ENCODE measurements at regions not wholly inside any gene's neighbourhood (a gene's known extent, or its start where the extent isn't known, plus 50 kb on each side); places are given as distances from the start of the nearest gene placed in this dataset.
"Not testable (repeated sequence)": the region's sequence is repeated elsewhere in the genome, so short reads cannot be mapped to it uniquely, and the experiment has no call there.

DNA sequence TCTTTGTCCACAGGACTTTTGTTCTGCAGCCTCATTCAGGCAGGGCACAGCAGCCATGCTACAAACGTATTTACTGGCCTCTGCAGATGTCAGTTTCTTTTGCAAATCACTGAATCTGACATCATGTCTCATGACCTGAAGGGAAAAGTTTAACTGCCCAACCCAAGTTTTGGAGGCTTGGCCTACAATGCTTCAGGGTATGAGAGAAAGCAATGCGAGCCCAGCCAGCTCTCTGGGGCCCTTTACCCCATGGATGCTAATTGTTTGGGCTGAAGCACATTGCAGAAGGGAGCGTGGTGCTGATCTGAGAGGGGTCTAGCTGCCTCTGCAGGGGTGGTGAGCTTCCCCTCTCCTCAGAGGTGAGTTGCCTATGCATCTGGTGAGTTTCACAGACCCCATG, 179.9 kb upstream of the CXCL12 start:
- DNase-seq (ENCODE audit: low read depth): no peak

DNA sequence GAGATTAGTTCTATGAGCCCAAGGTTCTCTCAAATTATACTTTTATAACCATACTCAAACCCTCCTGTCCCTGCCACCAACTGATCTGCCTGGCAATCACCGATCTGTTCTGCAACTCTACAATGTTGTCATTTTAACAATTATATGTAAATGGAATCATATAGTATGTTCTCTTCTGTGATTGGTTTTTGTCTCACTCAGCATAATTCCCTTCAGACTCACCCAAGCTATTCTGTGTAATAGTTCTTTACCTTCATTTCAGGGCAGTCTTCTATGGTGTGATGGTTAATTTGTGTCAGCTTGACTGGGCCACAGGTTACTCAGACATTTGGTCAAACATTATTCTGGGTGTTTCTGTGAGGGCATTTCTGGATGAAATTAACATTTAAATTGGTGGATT, 181.9 kb upstream of the CXCL12 start:
- no peak for DNase-seq (ENCODE audit: low read depth)

GRCh38 chr10:44567471-44567870, 182.6 kb upstream of the CXCL12 start:
- DNase-seq (ENCODE audit: low read depth): no peak

GRCh38 chr10:44569193-44570091, 184.5 kb upstream of the CXCL12 start:
- peak; percentile 30 for DNase-seq (ENCODE audit: low read depth)

DNA sequence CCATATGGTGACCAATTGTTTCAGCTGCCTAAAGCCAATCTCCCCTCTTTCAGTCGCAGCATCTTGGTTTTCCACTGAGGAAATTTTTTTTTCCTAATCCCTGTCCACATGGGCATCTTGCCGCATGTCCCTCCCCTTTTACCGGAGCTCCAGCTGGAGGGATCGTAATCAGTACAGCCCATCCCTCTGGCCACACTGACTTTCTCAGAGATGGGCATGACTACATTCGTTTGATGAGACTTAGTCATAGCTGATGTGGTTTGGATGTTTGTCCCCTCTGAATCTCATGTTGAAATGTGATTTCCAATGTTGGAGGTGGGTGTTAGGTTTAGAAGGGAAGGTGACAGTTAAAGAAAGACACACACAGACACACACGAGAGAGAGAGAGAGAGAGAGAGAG, 186.8 kb upstream of the CXCL12 start:
- peak; percentile 22 for DNase-seq (ENCODE audit: low read depth)

- DNase-seq (ENCODE audit: low read depth): no peak
Measured at GRCh38 chr10:44572146-44572545, 187.2 kb upstream of the CXCL12 start.

- DNase-seq (ENCODE audit: low read depth): peak; percentile 50
Measured at GRCh38 chr10:44573821-44574220, 188.9 kb upstream of the CXCL12 start.

DNA sequence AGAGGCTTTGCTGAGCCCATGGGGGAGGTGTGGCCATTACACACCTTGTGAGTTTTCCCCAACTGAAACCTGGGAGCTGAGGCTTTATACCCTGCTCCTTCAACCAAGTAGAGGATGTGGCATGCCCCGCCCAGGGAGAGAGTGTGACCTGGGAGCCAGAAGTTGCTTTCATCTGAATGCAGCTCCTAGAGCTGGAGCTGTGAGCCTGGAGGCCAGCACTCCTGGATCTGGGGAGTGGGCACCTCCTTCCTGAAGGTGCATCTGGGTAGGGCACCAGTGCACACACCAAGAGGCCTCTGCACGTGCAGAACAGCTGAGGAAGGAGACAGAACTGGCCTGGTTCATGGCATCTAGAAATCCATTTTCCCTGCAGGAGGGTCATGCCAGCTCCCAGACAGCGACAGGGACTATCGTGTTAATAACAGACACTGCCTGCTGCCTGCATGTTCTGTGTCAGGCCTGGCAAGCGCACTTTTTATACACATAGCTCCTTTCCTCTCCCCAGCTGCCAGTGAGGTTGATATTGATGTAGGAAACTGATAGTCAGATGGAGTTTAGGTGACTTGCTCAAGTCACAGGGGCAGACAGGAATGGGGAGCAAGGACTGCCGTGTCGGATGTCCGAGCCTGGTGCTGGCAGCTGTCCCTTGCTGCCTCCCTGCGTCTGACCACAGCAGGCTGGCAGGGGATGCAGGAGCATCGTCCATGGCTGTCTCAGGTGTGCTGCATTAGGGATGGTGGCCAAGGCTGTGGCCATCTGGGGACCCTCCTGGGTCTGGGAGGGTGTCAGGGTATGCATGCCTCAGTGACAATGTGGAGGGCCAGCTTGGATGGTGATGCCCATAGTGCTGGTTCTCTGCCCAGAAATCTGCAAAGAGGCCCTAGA, 189.9 kb upstream of the CXCL12 start:
- DNase-seq (ENCODE audit: low read depth): no peak

GRCh38 chr10:44575601-44576380, 190.9 kb upstream of the CXCL12 start:
- no peak for DNase-seq (ENCODE audit: low read depth)

- no peak for DNase-seq (ENCODE audit: low read depth)
Measured at GRCh38 chr10:44576702-44577191, 191.8 kb upstream of the CXCL12 start.

- DNase-seq (ENCODE audit: low read depth): no peak
Measured at GRCh38 chr10:44577533-44577932, 192.6 kb upstream of the CXCL12 start.

DNA sequence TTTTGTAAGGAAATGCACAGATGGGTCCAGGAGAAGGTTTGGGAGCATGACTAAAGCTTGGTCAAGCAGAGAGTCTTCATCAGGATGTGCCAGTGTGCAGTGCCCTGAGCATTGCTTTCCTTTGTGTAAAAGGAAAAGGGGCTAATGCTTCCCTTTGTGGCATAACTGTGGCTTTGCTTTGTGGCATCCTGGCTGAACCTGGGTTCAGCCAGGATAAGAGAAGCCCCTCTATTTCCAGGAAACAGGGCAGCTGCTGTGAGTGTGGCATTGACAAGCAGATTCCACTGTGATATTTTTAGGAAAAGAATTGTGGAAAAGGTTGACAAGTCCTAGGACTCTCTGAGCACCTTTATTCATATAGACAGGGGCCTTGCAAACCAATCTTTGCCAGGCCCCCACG, 193.4 kb upstream of the CXCL12 start:
- DNase-seq (ENCODE audit: low read depth): peak; percentile 65

GRCh38 chr10:44578963-44579362, 194.1 kb upstream of the CXCL12 start:
- not testable (repeated sequence) for DNase-seq (ENCODE audit: low read depth)

GRCh38 chr10:44581996-44582395, 197.1 kb upstream of the CXCL12 start:
- peak; percentile 92 for DNase-seq (ENCODE audit: low read depth)

- no peak for DNase-seq (ENCODE audit: low read depth)
Measured at GRCh38 chr10:44587488-44588318, 202.8 kb upstream of the CXCL12 start.

DNA sequence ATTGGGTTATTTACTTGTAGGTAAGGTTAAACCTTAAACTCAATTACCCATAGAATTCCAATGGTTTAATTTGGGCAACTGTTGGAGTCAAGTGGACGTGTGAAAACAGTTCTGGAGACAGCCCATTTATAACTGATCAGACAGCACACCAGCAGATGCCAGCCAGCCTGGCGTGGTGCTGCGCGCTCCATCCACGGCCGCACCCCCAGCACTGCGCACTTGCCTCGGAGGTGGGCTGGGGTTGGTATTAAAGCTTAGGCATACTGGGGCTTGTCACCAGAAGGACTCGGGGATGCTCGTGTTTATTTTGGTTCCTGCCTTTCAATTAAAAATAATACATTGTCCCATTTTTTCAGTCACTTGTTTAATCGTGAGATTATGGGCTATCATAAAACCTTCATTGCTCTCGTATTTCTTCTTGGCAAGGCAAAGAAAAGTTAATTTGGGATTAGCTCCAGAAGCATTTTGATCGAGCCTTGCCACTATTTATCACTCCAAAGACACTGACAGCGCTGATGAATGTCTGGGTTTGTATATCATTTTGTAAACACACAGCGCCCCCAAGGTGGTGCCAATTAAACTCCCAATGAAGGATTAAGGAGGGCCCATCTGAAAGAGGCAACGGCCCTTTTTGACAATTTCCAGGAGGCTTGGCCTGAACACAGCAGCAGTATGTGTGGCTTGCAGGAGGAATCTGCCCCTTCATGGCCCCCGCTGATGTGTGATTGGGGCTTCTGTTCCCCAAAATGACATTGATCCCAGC, 204.5 kb upstream of the CXCL12 start:
- no peak for DNase-seq (ENCODE audit: low read depth)

DNA sequence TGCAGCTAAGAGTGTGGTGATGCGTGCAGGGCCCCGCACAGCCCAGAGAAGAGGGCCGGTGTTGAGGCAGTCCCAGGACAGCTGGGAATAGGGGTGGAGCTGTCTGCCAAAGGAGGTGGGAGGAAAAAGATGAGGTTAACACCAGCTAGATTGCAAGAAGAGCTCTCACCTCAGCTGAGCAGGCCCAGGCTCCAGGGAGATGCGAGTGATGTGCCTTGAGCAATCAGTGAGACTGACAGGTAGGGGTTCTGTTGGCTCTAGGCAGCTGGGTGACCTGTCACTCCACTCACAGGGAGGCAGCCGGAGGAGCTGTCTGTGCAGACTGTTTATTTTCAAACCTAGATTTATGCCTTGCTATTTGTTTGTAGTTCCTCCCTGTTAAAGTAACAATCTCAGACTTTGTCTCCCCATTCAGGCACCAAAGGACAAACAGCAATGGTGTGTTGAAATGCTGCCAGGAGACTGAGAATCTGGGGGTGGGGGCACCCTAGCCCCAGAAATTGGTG, 205.1 kb upstream of the CXCL12 start:
- no peak for DNase-seq (ENCODE audit: low read depth)

- no peak for DNase-seq (ENCODE audit: low read depth)
Measured at GRCh38 chr10:44591911-44592310, 207.0 kb upstream of the CXCL12 start.

DNA sequence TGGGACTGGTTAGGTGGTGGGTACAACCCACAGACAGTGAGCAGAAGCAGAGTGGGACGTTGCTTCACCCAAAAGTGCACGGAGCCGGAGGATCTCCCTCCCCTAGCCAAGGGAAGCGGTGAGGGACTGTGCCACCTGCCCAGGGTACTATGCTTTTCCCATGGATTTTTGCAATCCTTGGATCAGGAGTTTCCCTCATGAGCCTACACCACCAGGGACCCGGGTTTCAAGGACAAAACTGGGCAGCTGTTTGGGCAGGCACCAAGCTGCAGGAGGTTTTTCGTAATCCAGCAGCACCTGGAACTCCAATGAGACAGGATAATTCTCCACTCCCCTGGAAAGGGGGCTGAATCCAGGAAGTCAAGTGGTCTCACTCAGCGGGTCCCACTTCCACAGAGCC, 209.1 kb upstream of the CXCL12 start:
- DNase-seq (ENCODE audit: low read depth): no peak

Data from myocyte (in vitro differentiated cells).